ENCODE measurements at regions not wholly inside any gene's neighbourhood (a gene's known extent, or its start where the extent isn't known, plus 50 kb on each side); places are given as distances from the start of the nearest gene placed in this dataset.
"Not testable (repeated sequence)": the region's sequence is repeated elsewhere in the genome, so short reads cannot be mapped to it uniquely, and the experiment has no call there.

DNA sequence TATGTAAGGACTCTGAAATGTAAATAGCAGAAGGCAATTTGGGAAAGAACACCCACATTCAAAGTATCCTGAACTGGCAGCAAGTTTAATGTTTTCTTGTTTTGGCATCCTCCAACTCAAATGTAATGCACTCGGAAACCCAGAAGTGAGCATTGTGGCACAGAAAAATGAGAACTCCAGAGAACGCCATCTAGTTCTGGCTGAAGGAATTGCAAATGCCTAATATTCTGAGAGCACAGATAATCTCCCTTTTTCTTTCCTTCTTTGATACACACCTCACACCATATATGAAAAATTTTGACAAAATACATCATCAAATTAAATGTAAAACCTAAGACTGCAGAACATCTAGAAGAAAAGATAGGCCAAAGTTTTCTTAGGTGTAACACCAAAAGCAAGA is 52.1 kb downstream of the PWWP3B start:
- DNase-seq (ENCODE audit: low read depth in 2 of 2, low spot score in 1 of 2): no peak

- no peak for DNase-seq (ENCODE audit: low read depth in 2 of 2, low spot score in 1 of 2)
Measured at GRCh38 chrX:106243376-106243775, 75.3 kb downstream of the PWWP3B start.

DNA sequence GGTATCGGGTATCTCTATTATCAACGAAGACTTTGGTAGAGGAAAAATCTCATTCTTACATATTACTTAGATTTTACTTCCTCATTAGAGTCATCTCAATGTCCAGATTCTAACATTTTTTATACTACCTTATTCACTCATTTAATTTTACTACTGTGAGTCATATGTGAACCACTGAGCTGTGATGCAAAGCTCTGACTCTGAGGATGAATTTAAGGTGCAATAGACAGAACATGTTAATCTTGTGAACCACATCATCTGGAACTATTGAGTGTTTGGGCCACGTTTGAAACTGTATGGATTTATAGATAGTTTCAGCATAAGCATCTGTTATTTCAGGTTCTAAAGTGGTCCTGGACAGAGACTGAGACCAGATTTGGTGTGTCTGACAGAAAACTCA is 78.4 kb downstream of the PWWP3B start:
- no peak for DNase-seq (ENCODE audit: low read depth in 2 of 2, low spot score in 1 of 2)

GRCh38 chrX:106247162-106247561 is 79.1 kb downstream of the PWWP3B start:
- DNase-seq (ENCODE audit: low read depth in 2 of 2, low spot score in 1 of 2): no peak

DNA sequence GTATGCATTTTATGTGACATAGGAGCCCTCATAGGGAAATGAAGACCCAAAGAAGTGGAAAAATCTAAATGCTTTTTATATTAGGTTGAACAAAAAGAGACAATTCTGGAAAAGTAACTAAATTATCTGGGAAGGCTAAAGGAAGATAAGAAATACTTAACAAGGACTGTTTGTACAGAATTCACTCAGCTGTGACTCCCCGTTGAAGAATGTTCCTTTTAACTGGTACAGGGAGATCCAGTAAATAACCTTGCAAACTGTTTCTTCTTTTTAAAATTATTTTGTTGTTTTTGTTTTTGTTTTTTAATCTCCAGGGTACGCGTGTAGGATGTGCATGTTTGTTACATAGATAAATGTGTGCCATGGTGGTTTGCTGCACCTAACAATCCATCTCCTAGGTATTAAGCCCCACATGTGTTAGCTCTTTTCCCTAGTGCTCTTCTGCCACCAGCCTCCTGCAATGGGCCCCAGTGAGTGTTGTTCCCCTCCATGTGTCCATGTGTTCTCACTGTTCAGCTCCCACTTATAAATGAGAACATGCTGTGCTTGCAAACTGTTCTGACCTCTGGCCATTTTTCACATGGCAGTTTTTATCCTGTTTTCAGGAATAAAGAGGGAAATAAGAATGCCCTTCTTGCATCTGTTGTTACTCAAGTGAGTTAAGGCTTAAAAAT is 81.7 kb downstream of the PWWP3B start:
- no peak for DNase-seq (ENCODE audit: low read depth in 2 of 2, low spot score in 1 of 2)

DNA sequence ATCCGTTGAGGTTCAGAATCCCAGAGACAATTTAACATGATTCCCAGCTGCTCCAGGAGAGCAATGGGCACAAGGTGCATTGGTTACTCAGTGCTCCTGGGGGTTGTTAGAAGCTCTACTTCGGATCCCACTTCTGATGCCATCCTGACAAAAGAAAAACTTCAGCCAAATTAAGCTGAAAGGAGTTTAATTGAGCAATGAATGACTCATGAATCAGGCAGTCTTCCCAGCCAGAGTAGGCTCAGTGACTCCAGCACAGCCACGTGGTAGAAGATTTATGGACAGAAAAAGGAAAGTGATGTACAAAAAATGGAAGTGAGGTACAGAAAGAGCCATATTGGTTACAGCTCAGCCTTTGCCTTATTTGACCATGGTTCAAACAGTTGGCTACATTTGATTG is 95.7 kb downstream of the PWWP3B start:
- DNase-seq (ENCODE audit: low read depth in 2 of 2, low spot score in 1 of 2): no peak

DNA sequence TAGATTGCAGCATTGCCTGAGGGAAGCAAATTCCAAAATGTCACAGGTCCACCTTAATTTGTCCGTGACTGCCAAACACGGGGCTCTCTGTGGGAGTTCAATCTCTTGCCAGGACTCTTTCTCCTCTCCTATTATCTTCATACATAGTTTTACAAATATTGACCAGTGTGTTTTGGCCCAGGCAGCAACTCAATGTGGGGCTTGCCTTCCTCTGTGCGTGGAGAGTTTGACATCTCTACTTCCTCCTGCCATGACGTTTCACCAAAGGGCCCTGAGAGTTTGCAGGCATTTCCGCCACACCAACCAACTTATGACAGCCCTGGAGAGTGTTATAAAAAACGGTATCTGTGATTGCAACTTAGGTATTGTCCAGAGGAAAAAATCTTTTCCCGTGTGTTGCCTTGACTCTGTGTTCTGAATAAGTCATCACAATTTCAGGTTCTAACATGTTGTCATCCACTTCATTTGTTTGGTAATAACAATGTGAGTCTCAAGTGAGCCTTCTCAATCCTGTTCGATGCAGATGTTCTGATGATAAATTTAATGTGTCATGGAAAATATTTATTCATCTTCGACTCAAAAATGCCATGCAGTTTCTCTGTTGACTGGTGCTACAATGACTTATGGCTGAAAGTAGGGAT is 106.0 kb downstream of the PWWP3B start:
- not testable (repeated sequence) for DNase-seq (ENCODE audit: low read depth in 2 of 2, low spot score in 1 of 2)

DNA sequence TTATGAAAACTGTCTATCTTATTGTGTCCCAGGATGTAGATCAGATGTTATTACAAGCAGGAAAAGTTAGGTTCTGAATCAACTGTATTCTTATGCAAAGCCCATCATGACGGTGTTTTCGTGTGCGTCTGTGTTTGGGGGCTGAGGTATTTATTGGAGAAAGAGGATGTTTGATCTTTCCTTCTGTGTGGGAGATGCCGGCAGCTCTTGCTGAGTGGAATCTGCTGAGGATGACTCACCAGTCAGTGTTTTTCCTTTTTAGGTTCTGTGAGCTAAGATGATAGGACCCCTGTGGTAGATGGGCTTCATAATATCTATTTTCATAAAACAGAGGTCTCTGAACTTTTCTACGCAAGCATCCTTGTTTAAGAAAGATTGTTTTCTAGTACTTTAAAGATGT is 107.1 kb downstream of the PWWP3B start:
- DNase-seq (ENCODE audit: low read depth in 2 of 2, low spot score in 1 of 2): not testable (repeated sequence)

DNA sequence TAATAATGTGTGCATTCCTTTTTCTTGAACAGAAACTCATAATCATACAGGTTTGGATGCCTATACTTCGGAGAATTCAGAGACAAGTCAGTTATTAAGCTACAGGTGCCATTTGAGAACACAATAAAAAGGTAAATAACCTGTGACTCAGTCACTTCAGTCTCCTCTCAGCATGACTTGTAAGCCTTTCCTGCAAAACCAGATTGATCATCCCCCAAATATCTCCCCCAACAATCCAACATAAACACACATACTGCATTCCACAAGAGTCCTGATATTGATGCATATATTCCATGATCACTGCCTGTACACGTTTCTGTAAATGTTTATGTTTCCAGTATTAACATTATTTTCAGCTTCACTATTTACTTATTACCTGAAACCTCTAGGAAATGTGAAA is 110.8 kb downstream of the PWWP3B start:
- DNase-seq (ENCODE audit: low read depth in 2 of 2, low spot score in 1 of 2): no peak

DNA sequence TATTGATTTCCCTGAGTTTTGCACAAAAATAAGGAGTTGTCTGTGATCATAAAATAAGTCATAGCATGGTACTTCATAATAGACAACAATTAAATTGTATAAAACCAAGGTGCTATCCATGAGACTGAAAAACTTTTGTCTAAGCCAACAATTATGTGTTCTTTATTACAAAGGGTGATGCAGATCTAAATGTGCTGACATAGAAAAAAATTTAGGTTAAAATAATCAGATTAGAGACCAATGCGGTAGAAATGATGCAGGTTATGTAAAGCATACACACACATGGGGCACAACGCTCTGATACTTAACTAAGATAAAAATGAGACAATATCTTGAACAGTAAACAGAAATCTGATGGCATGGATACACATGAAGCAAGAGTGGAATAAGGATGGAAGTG is 113.3 kb downstream of the PWWP3B start:
- no peak for DNase-seq (ENCODE audit: low read depth in 2 of 2, low spot score in 1 of 2)

- no peak for DNase-seq (ENCODE audit: low read depth in 2 of 2, low spot score in 1 of 2)
Measured at GRCh38 chrX:106283841-106284240, 115.7 kb downstream of the PWWP3B start.

DNA sequence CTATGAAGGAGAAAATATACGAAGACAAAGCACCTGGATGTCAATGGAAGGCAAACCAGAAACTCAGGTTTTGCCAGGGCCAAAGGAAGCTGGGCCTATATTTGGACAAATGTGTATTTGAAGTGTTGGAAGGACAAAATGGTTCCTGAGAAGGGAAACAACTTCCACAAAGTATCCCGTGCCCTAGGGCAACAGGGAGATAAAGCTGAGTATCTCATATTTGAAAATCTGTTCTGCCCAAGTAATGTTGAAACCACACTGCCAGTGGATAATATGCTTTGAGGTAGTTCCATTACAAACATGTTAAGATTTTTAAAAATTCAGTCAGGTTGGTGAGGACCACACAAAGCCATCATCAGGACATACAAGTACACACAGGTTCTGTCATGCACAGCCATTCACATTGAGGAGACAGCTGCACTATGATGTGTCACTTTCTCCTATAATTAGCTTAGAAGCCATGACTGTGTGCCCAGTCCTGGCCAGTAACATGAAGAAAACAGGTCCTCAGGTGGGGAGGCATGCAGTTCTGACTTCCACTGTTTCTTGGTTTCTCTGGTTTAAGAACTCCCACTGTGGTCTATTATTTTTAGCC is 116.4 kb downstream of the PWWP3B start:
- DNase-seq (ENCODE audit: low read depth in 2 of 2, low spot score in 1 of 2): no peak

GRCh38 chrX:106286053-106286650 is 118.0 kb downstream of the PWWP3B start:
- no peak for DNase-seq (ENCODE audit: low read depth in 2 of 2, low spot score in 1 of 2)

GRCh38 chrX:106290778-106291177 is 122.7 kb downstream of the PWWP3B start:
- DNase-seq (ENCODE audit: low read depth in 2 of 2, low spot score in 1 of 2): not testable (repeated sequence)

DNA sequence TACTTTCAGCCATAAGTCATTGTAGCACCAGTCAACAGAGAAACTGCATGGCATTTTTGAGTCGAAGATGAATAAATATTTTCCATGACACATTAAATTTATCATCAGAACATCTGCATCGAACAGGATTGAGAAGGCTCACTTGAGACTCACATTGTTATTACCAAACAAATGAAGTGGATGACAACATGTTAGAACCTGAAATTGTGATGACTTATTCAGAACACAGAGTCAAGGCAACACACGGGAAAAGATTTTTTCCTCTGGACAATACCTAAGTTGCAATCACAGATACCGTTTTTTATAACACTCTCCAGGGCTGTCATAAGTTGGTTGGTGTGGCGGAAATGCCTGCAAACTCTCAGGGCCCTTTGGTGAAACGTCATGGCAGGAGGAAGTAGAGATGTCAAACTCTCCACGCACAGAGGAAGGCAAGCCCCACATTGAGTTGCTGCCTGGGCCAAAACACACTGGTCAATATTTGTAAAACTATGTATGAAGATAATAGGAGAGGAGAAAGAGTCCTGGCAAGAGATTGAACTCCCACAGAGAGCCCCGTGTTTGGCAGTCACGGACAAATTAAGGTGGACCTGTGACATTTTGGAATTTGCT is 123.8 kb downstream of the PWWP3B start:
- not testable (repeated sequence) for DNase-seq (ENCODE audit: low read depth in 2 of 2, low spot score in 1 of 2)

- no peak for DNase-seq (ENCODE audit: low read depth in 2 of 2, low spot score in 1 of 2)
Measured at GRCh38 chrX:106300239-106300638, 132.1 kb downstream of the PWWP3B start.

DNA sequence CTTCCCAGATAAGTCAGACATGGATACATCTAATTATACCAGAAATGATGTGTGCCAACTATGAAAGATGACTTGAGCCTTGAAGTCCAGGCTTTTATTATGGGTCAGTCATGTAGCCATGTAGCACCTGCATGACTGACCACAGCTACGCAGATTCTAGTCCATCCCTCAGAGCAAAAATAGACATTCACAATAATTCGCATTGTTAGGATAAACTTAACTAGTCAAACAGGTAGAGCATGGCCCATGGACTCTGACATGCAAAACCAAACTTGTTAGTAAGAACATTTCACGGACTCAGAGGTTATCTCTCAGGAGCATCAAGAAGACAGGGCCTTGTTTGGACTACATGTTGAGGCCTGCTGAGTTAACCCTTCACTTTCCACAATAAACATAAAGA is 132.6 kb downstream of the PWWP3B start:
- no peak for DNase-seq (ENCODE audit: low read depth in 2 of 2, low spot score in 1 of 2)

DNA sequence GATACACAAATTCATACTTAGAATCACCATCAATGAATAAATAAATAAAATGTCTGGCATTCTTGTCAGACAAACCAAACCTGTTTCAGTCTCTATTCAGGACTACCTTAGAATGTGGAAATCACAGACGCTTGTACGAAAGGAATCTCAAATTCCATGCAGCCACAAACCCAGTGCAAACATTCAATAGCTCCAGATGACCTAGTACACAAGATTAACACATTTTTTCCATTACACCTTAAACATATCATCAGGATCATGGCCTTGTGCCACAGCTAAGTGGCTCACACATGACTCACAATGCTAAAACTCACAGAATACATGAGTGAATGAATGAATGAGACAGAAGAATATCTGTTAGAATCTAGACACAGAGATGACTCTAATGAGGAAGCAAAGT is 134.2 kb downstream of the PWWP3B start:
- DNase-seq (ENCODE audit: low read depth in 2 of 2, low spot score in 1 of 2): no peak

DNA sequence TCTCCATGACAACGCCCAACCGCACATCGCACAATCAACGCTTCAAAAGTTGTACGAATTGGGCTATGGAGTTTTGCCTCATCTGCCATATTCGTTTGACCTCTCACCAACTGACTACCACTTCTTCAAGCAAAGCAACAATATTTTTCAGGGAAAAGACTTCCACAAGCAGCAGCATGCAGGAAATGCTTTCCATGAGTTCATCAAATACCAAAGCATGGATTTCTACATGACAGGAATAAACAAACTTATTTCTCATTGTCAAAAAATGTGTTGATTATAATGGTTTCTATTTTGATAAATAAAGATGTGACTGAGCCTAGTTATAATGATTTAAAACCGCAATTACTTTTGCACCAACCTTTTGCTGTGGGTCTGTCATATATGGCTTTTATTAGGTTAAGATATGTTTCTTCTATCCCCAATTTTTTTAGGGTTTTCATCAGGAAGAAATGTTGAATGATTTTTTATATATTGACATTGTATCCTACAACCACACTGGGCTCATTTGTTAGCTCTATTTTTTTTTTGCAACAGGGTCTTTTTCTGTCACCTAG is 138.4 kb downstream of the PWWP3B start:
- no peak for DNase-seq (ENCODE audit: low read depth in 2 of 2, low spot score in 1 of 2)

DNA sequence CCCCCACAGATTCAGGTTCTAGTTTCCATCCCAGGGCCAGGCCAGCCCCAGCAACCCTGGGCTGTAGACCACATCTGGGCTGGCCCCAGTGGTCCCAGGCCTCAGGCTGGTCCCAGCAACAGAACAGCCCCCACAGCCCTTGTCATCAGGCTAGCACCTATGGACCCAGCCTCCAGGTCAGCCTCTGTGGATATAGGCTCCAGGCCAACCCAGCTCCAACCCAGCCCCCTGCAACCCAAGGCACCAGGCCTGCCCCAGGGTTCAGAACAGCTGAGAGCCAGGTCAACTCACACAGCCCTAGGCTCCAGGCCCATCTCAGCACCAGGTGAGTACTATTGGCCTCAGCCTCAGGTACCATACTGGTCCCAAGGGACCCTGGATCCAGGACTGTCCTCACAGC is 155.3 kb downstream of the PWWP3B start:
- DNase-seq (ENCODE audit: low read depth in 2 of 2, low spot score in 1 of 2): no peak

DNA sequence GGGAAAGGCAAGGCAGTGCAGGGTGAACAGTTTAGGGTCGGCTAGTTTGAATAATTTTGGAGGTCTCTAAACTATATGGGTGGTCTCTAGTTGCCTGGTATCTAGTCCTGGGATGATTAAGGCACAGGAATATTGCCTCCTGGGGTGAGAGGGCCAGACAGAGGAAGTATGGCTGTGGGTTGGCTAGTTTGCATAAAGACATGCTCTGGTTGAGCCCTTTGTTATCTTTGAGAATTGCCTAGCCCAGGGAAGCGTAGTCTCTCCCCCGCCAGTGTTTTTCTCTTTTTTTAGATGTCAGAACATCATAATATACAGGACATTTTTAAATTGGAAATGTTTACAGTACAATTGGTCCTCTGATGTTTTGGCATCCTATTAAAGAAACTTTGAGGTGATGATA is 163.5 kb downstream of the PWWP3B start:
- no peak for DNase-seq (ENCODE audit: low read depth in 2 of 2, low spot score in 1 of 2)

GRCh38 chrX:106341823-106342222 is 173.7 kb downstream of the PWWP3B start:
- no peak for DNase-seq (ENCODE audit: low read depth in 2 of 2, low spot score in 1 of 2)
